ENCODE measurements at regions not wholly inside any gene's neighbourhood (a gene's known extent, or its start where the extent isn't known, plus 50 kb on each side); places are given as distances from the start of the nearest gene placed in this dataset.

- Mint-ChIP-seq H3K9me3 (peaks cover 0 to 2% (median 0%) of the 10 kb centered on the region in 5 donors), H3K27ac (no peak overlapping the region), H3K36me3 (no peaks in the 10 kb centered on the region), H3K4me1 (no peaks in the 10 kb centered on the region), H3K27me3 (peaks cover 0 to 11% of the 10 kb centered on the region in 2 donors), H3K4me3 (no peak overlapping the region)
- Histone ChIP-seq H3K27me3 (ENCODE audit: insufficient read depth, low read length, poor library complexity, severe bottlenecking) (no peaks in the 10 kb centered on the region), H3K9me3 (ENCODE audit: low read length) (no peaks in the 10 kb centered on the region), H3K4me1 (ENCODE audit: insufficient read depth, low read length) (no peaks in the 10 kb centered on the region), H3K36me3 (ENCODE audit: insufficient read depth, low read length) (no peaks in the 10 kb centered on the region), H3K4me3 (ENCODE audit: low read length) (no peak overlapping the region), H3K27ac (ENCODE audit: low read depth, low read length) (no peak overlapping the region)
- no peak for DNase-seq
- ChIA-PET POLR2A (no interaction called here), CTCF (no interaction called here)
Observed at GRCh38 chr9:100718717-100719116, 140.8 kb downstream of the CAVIN4 start.

- Mint-ChIP-seq H3K36me3 (no peaks in the 10 kb centered on the region), H3K9me3 (no peaks in the 10 kb centered on the region), H3K4me3 (no peak overlapping the region), H3K27me3 (peaks cover 0 to 5% of the 10 kb centered on the region in 2 donors), H3K27ac (no peak overlapping the region), H3K4me1 (no peaks in the 10 kb centered on the region)
- no peaks in the 10 kb centered on the region for H3K4me1 ChIP-seq (ENCODE audit: insufficient read depth, low read length)
- no peak overlapping the region for H3K27ac ChIP-seq (ENCODE audit: low read depth, low read length)
- no peak for DNase-seq
- no peaks in the 10 kb centered on the region for H3K27me3 ChIP-seq (ENCODE audit: insufficient read depth, low read length, poor library complexity, severe bottlenecking)
- no peak overlapping the region for H3K4me3 ChIP-seq (ENCODE audit: low read length)
- no peaks in the 10 kb centered on the region for H3K36me3 ChIP-seq (ENCODE audit: insufficient read depth, low read length)
- CTCF ChIA-PET, result no interaction called here
- POLR2A ChIA-PET, result no interaction called here
- H3K9me3 ChIP-seq (ENCODE audit: low read length), result no peaks in the 10 kb centered on the region
Observed at GRCh38 chr9:100720922-100721321, 143.0 kb downstream of the CAVIN4 start.

GRCh38 chr9:100724886-100725285 is 147.0 kb downstream of the CAVIN4 start:
- Mint-ChIP-seq H3K9me3 (no peaks in the 10 kb centered on the region), H3K4me1 (no peaks in the 10 kb centered on the region), H3K27ac (no peak overlapping the region), H3K4me3 (no peak overlapping the region), H3K27me3 (peaks cover 0 to 1% of the 10 kb centered on the region in 2 donors), H3K36me3 (no peaks in the 10 kb centered on the region)
- H3K9me3 ChIP-seq (ENCODE audit: low read length), result no peaks in the 10 kb centered on the region
- CTCF ChIA-PET, result no interaction called here
- no peaks in the 10 kb centered on the region for H3K4me1 ChIP-seq (ENCODE audit: insufficient read depth, low read length)
- no peak for DNase-seq
- H3K36me3 ChIP-seq (ENCODE audit: insufficient read depth, low read length), result no peaks in the 10 kb centered on the region
- no peaks in the 10 kb centered on the region for H3K27me3 ChIP-seq (ENCODE audit: insufficient read depth, low read length, poor library complexity, severe bottlenecking)
- no peak overlapping the region for H3K27ac ChIP-seq (ENCODE audit: low read depth, low read length)
- POLR2A ChIA-PET, result no interaction called here
- no peak overlapping the region for H3K4me3 ChIP-seq (ENCODE audit: low read length)

GRCh38 chr9:100725371-100725770 is 147.5 kb downstream of the CAVIN4 start:
- ChIA-PET POLR2A (no interaction called here), CTCF (no interaction called here)
- H3K27ac Mint-ChIP-seq, result no peak overlapping the region

GRCh38 chr9:100729336-100729895 is 151.5 kb downstream of the CAVIN4 start:
- no peaks in the 10 kb centered on the region for H3K27me3 Mint-ChIP-seq
- Histone ChIP-seq H3K27ac (ENCODE audit: low read depth, low read length) (no peak overlapping the region), H3K4me1 (ENCODE audit: insufficient read depth, low read length) (no peaks in the 10 kb centered on the region), H3K4me3 (ENCODE audit: low read length) (no peak overlapping the region), H3K27me3 (ENCODE audit: insufficient read depth, low read length, poor library complexity, severe bottlenecking) (no peaks in the 10 kb centered on the region), H3K9me3 (ENCODE audit: low read length) (no peaks in the 10 kb centered on the region), H3K36me3 (ENCODE audit: insufficient read depth, low read length) (no peaks in the 10 kb centered on the region)
- CTCF ChIA-PET, result interaction anchor here (1.1 kb wide), 1 partner anchor 9 kb away, joined by 4 read pairs; no protein-coding TSS in a partner anchor
- H3K4me3 Mint-ChIP-seq, result no peak overlapping the region
- no peaks in the 10 kb centered on the region for H3K4me1 Mint-ChIP-seq
- POLR2A ChIA-PET, result no interaction called here
- H3K27ac Mint-ChIP-seq, result no peak overlapping the region
- peaks cover 0 to 3% (median 0%) of the 10 kb centered on the region in 5 donors for H3K9me3 Mint-ChIP-seq
- H3K36me3 Mint-ChIP-seq, result no peaks in the 10 kb centered on the region
- no peak for DNase-seq

More at GRCh38 chr9:100725371-100725770, 147.5 kb downstream of the CAVIN4 start:
- no peaks in the 10 kb centered on the region for H3K9me3 Mint-ChIP-seq
- Histone ChIP-seq H3K4me1 (ENCODE audit: insufficient read depth, low read length) (no peaks in the 10 kb centered on the region), H3K9me3 (ENCODE audit: low read length) (no peaks in the 10 kb centered on the region), H3K27ac (ENCODE audit: low read depth, low read length) (no peak overlapping the region), H3K27me3 (ENCODE audit: insufficient read depth, low read length, poor library complexity, severe bottlenecking) (no peaks in the 10 kb centered on the region), H3K4me3 (ENCODE audit: low read length) (no peak overlapping the region), H3K36me3 (ENCODE audit: insufficient read depth, low read length) (no peaks in the 10 kb centered on the region)
- no peak overlapping the region for H3K4me3 Mint-ChIP-seq
- no peaks in the 10 kb centered on the region for H3K4me1 Mint-ChIP-seq
- no peaks in the 10 kb centered on the region for H3K36me3 Mint-ChIP-seq
- DNase-seq, result no peak
- peaks cover 0 to 1% of the 10 kb centered on the region in 2 donors for H3K27me3 Mint-ChIP-seq

- Histone ChIP-seq H3K4me3 (ENCODE audit: low read length) (no peak overlapping the region), H3K4me1 (ENCODE audit: insufficient read depth, low read length) (no peaks in the 10 kb centered on the region), H3K27me3 (ENCODE audit: insufficient read depth, low read length, poor library complexity, severe bottlenecking) (no peaks in the 10 kb centered on the region), H3K36me3 (ENCODE audit: insufficient read depth, low read length) (no peaks in the 10 kb centered on the region), H3K27ac (ENCODE audit: low read depth, low read length) (no peak overlapping the region), H3K9me3 (ENCODE audit: low read length) (no peaks in the 10 kb centered on the region)
- Mint-ChIP-seq H3K9me3 (peaks cover 0 to 3% (median 0%) of the 10 kb centered on the region in 5 donors), H3K4me1 (no peaks in the 10 kb centered on the region), H3K4me3 (no peak overlapping the region), H3K27me3 (no peaks in the 10 kb centered on the region), H3K27ac (no peak overlapping the region), H3K36me3 (no peaks in the 10 kb centered on the region)
- ChIA-PET POLR2A (no interaction called here), CTCF (interaction anchor here (1.1 kb wide), 1 partner anchor 8 kb away, joined by 4 read pairs; no protein-coding TSS in a partner anchor)
- no peak for DNase-seq
Observed at GRCh38 chr9:100730086-100730485, 152.2 kb downstream of the CAVIN4 start.

GRCh38 chr9:100731038-100731556 is 153.2 kb downstream of the CAVIN4 start:
- Histone ChIP-seq H3K4me1 (ENCODE audit: insufficient read depth, low read length) (no peaks in the 10 kb centered on the region), H3K9me3 (ENCODE audit: low read length) (no peaks in the 10 kb centered on the region), H3K27ac (ENCODE audit: low read depth, low read length) (no peak overlapping the region), H3K36me3 (ENCODE audit: insufficient read depth, low read length) (no peaks in the 10 kb centered on the region), H3K27me3 (ENCODE audit: insufficient read depth, low read length, poor library complexity, severe bottlenecking) (no peaks in the 10 kb centered on the region), H3K4me3 (ENCODE audit: low read length) (no peak overlapping the region)
- H3K4me1 Mint-ChIP-seq, result no peaks in the 10 kb centered on the region
- no peak overlapping the region for H3K4me3 Mint-ChIP-seq
- no peak overlapping the region for H3K27ac Mint-ChIP-seq
- no peaks in the 10 kb centered on the region for H3K27me3 Mint-ChIP-seq
- ChIA-PET POLR2A (no interaction called here), CTCF (no interaction called here)
- no peaks in the 10 kb centered on the region for H3K36me3 Mint-ChIP-seq
- DNase-seq, result no peak
- peaks cover 0 to 3% (median under 1%) of the 10 kb centered on the region in 5 donors for H3K9me3 Mint-ChIP-seq

GRCh38 chr9:100731557-100731956 is 153.7 kb downstream of the CAVIN4 start:
- H3K9me3 Mint-ChIP-seq, result peaks cover 0 to 3% (median 2%) of the 10 kb centered on the region in 5 donors
- no peaks in the 10 kb centered on the region for H3K9me3 ChIP-seq (ENCODE audit: low read length)
- H3K27ac Mint-ChIP-seq, result no peak overlapping the region

More at GRCh38 chr9:100731557-100731956, 153.7 kb downstream of the CAVIN4 start:
- Mint-ChIP-seq H3K4me3 (no peak overlapping the region), H3K36me3 (no peaks in the 10 kb centered on the region), H3K27me3 (no peaks in the 10 kb centered on the region), H3K4me1 (no peaks in the 10 kb centered on the region)
- DNase-seq, result no peak
- POLR2A ChIA-PET, result no interaction called here
- H3K4me1 ChIP-seq (ENCODE audit: insufficient read depth, low read length), result no peaks in the 10 kb centered on the region
- CTCF ChIA-PET, result no interaction called here
- H3K27me3 ChIP-seq (ENCODE audit: insufficient read depth, low read length, poor library complexity, severe bottlenecking), result no peaks in the 10 kb centered on the region
- no peak overlapping the region for H3K27ac ChIP-seq (ENCODE audit: low read depth, low read length)
- no peak overlapping the region for H3K4me3 ChIP-seq (ENCODE audit: low read length)
- H3K36me3 ChIP-seq (ENCODE audit: insufficient read depth, low read length), result no peaks in the 10 kb centered on the region
